B cell (primary cell): ENCODE measurements at regions not wholly inside any gene's neighbourhood (a gene's known extent, or its start where the extent isn't known, plus 50 kb on each side); places are given as distances from the start of the nearest gene placed in this dataset.

ENCODE experiments used
- ATAC-seq: fragments of 200-7000 bp; cut with Tn5 transposase; one replicate; pipeline ENCODE4 v1.10.0; 2021; ENCODE audit warnings: low read depth, mild to moderate bottlenecking, moderate number of reproducible peaks, moderate library complexity
- CTCF ChIA-PET: fragments of 350-600 bp; sonication (Branson Sonifier 250); formaldehyde crosslinking; loops from one replicate; lab custom pipeline; 2021; ENCODE audit warnings: antibody characterized with exemption, inconsistent platforms; lab: Charles Lee
- POLR2A ChIA-PET: fragments of 350-600 bp; sonication (Branson Sonifier 250); formaldehyde crosslinking; loops from one replicate; lab custom pipeline; 2021; ENCODE audit warnings: antibody characterized with exemption; lab: Charles Lee
- DNase-seq: peaks from one replicate; pipeline ENCODE4 v3.0.0; 2013
- H2AFZ ChIP-seq: 2 replicates; pipeline ENCODE4 v1.6.1; 2012; ENCODE audit warnings: mild to moderate bottlenecking, low read depth, low read length; ENCODE audit not compliant: insufficient read depth, poor library complexity, severe bottlenecking
- H3K27ac ChIP-seq, 2 donors: 1 replicate in 1 of 2; 2 replicates in 1 of 2; pipeline ENCODE4 v1.5.1; 2012 to 2013; ENCODE audit warnings: low read length in 2 of 2, mild to moderate bottlenecking in 2 of 2, moderate library complexity in 1 of 2
- H3K27me3 ChIP-seq, 4 experiments: fragments of 200-600 bp in 1 of 4; sonication (generic) in 1 of 4; replicated peaks in 1 of 4; 1 replicate in 2 of 4; 2 replicates in 2 of 4; pipeline versions ENCODE4 v1.6.1 to v1.7.0; 2013 to 2016; ENCODE audit warnings: low read length in 3 of 4, mild to moderate bottlenecking in 2 of 4, mixed read lengths in 1 of 4, moderate library complexity in 1 of 4; ENCODE audit not compliant: insufficient read depth in 4 of 4, control insufficient read depth in 3 of 4; ENCODE audit errors: control extremely low read depth in 1 of 4
- H3K36me3 ChIP-seq, 2 experiments: replicated peaks in 1 of 2; 1 replicate in 1 of 2; 2 replicates in 1 of 2; pipeline versions ENCODE4 v1.6.1 to v1.7.1; 2013; ENCODE audit warnings: low read length in 1 of 2; ENCODE audit not compliant: insufficient read depth in 2 of 2, control insufficient read depth in 1 of 2; ENCODE audit errors: control extremely low read depth in 1 of 2, extremely low read depth in 1 of 2
- H3K4me1 ChIP-seq, 2 donors: fragments of 200-600 bp in 1 of 2; sonication (generic) in 1 of 2; 1 replicate in 1 of 2; 2 replicates in 1 of 2; pipeline versions ENCODE4 v1.5.1 to v1.6.1; 2013 to 2017; ENCODE audit warnings: low read length in 2 of 2; ENCODE audit not compliant: control insufficient read depth in 2 of 2, insufficient read depth in 2 of 2
- H3K4me2 ChIP-seq: replicated peaks from 2 replicates; pipeline ENCODE3; 2012; ENCODE audit warnings: mild to moderate bottlenecking, low read depth, low read length; ENCODE audit not compliant: poor library complexity, severe bottlenecking
- H3K4me3 ChIP-seq, 5 experiments: fragments of 200-600 bp in 1 of 5; sonication (generic) in 1 of 5; 1 replicate in 3 of 5; 2 replicates in 2 of 5; pipeline versions ENCODE4 v1.5.1 to v1.7.0; 2011 to 2016; ENCODE audit warnings: low read length in 4 of 5, mild to moderate bottlenecking in 4 of 5, low read depth in 2 of 5, control low read depth in 1 of 5, moderate library complexity in 1 of 5; ENCODE audit not compliant: insufficient read depth in 1 of 5; ENCODE audit errors: control extremely low read depth in 1 of 5, extremely low read depth in 1 of 5
- H3K79me2 ChIP-seq: fragments of 200-600 bp; sonication (generic); one replicate; pipeline ENCODE4 v1.6.0; 2016; ENCODE audit warnings: low read length; ENCODE audit not compliant: control insufficient read depth, insufficient read depth
- H3K9ac ChIP-seq: fragments of 200-600 bp; sonication (generic); 2 replicates; pipeline ENCODE4 v1.6.1; 2017; ENCODE audit warnings: mild to moderate bottlenecking, low read length, moderate library complexity
- H3K9me3 ChIP-seq, 3 donors: one replicate each; pipeline versions ENCODE4 v1.6.1 to v1.7.1; 2013; ENCODE audit warnings: low read length in 2 of 3; ENCODE audit not compliant: control insufficient read depth in 2 of 3, insufficient read depth in 1 of 3; ENCODE audit errors: control extremely low read depth in 1 of 3
- H4K20me1 ChIP-seq: 2 replicates; pipeline ENCODE4 v1.6.0; 2012; ENCODE audit warnings: mild to moderate bottlenecking, low read length; ENCODE audit not compliant: insufficient read depth, control insufficient read depth, poor library complexity, severe bottlenecking
- H3K27ac Mint-ChIP-seq: one replicate; pipeline ENCODE4 v1.8.0; 2021; ENCODE audit warnings: mixed read lengths
- H3K27me3 Mint-ChIP-seq: one replicate; pipeline ENCODE4 v1.8.0; 2021; ENCODE audit warnings: mixed read lengths
- H3K4me1 Mint-ChIP-seq: one replicate; pipeline ENCODE4 v1.8.0; 2021; ENCODE audit warnings: mixed read lengths
- H3K4me3 Mint-ChIP-seq: one replicate; pipeline ENCODE4 v1.8.0; 2021; ENCODE audit warnings: mixed read lengths
- H3K9me3 Mint-ChIP-seq: one replicate; pipeline ENCODE4 v1.8.0; 2022; ENCODE audit warnings: mixed read lengths; ENCODE audit not compliant: insufficient read depth
- EZH2 ChIP-seq: IDR thresholded peaks from 2 replicates; pipeline ENCODE4 v1.6.1; 2012; ENCODE audit warnings: borderline replicate concordance, low read depth, mild to moderate bottlenecking, moderate library complexity, low read length; ENCODE audit not compliant: insufficient read depth, poor library complexity, severe bottlenecking
- WGBS: methylation state at CpG from one replicate; pipeline ENCODE4 v1.1.5; 2013; ENCODE audit warnings: missing lambda C conversion rate; ENCODE audit not compliant: insufficient coverage; 5-methylcytosine and 5-hydroxymethylcytosine counted together
- intact Hi-C: fragments of 100-400 bp; cut with micrococcal nuclease; formaldehyde crosslinking; loops from one replicate; pipeline ENCODE4 v1.10.0; 2022
- TF ChIP-seq, protein P1 (sequence below): fragments of 200-600 bp; IDR thresholded peaks from one replicate; pipeline ENCODE4 v1.8.0; 2022; ENCODE audit warnings: antibody characterized with exemption, mild to moderate bottlenecking

DNA sequence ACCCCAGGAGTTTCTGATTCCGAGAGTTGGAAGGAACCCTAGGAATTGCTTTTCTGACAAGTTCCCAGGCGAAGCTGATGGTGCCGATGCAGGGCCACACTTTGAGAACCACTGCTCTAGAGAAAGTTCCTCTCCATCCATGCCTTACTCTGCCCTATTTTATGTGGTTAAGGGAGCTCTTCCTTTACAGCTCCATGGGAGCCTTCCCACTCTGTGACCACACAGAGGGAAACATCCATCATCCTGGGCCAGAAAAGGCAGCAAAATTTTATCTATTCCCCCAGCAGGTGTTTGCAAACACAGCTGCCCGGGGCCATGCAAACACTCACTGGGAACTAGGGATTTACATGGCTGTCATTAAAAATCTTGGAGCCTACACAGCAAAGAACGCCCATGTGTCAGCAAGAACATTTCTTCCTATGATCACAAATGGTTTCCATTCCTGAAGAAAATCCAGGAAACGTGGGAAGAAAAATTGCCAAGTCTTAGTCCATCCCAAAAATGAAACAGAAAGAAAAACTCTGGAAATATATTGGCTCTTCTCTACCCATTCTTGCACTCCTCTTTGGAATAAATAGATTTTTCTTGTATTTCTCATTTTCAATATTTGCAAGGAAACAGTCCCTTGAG lies 252.7 kb downstream of the PMP22 start:
- Histone ChIP-seq H3K27me3 (no peaks in the 10 kb centered on the region), H3K36me3 (no peaks in the 10 kb centered on the region), H3K4me1 (no peaks in the 10 kb centered on the region), H3K79me2 (no peaks in the 10 kb centered on the region), H3K27ac (no peak overlapping the region), H3K9ac (no peak overlapping the region), H4K20me1 (no peaks in the 10 kb centered on the region), H2AFZ (no peak overlapping the region), H3K4me3 (no peak overlapping the region), H3K9me3 (peaks cover 0 to 3% (median 0%) of the 10 kb centered on the region in 3 donors), H3K4me2 (no peak overlapping the region)
- no peaks in the 10 kb centered on the region for H3K4me1 Mint-ChIP-seq
- DNase-seq, result no peak
- ChIA-PET POLR2A (no interaction called here), CTCF (no interaction called here)
- 62% methylated on average over 4 of the region's 6 CpGs for WGBS
- TF ChIP-seq, protein P1, sequence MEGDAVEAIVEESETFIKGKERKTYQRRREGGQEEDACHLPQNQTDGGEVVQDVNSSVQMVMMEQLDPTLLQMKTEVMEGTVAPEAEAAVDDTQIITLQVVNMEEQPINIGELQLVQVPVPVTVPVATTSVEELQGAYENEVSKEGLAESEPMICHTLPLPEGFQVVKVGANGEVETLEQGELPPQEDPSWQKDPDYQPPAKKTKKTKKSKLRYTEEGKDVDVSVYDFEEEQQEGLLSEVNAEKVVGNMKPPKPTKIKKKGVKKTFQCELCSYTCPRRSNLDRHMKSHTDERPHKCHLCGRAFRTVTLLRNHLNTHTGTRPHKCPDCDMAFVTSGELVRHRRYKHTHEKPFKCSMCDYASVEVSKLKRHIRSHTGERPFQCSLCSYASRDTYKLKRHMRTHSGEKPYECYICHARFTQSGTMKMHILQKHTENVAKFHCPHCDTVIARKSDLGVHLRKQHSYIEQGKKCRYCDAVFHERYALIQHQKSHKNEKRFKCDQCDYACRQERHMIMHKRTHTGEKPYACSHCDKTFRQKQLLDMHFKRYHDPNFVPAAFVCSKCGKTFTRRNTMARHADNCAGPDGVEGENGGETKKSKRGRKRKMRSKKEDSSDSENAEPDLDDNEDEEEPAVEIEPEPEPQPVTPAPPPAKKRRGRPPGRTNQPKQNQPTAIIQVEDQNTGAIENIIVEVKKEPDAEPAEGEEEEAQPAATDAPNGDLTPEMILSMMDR, result no peak
- H3K27ac Mint-ChIP-seq, result no peak overlapping the region
- H3K4me3 Mint-ChIP-seq, result no peak overlapping the region
- no peaks in the 10 kb centered on the region for H3K9me3 Mint-ChIP-seq
- no peak for ATAC-seq
- intact Hi-C loops, result no loop called here
- peaks cover 3% of the 10 kb centered on the region for H3K27me3 Mint-ChIP-seq

DNA sequence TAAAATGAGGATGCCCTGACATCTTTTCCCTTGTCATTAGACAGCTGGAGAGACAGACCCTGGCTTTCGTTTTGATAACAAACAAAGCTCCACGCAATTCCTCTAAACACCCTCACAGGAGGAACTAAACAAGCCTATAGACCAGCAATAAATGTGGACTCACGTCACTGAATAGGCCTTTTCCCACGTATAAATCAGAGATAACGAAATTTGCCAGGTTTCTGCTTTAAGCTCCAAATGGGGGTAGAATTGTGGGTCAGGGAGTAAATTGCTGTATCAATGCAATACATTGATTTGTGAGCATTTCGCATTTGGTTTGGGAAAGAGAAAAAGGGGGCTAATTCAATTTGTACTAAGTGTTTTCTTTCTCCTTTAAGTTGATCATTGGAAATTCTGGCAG lies 256.0 kb downstream of the PMP22 start:
- ATAC-seq, result no peak
- no peaks in the 10 kb centered on the region for H3K4me1 ChIP-seq
- H2AFZ ChIP-seq, result no peak overlapping the region
- H3K27me3 ChIP-seq, result no peaks in the 10 kb centered on the region
- Mint-ChIP-seq H3K9me3 (no peaks in the 10 kb centered on the region), H3K27ac (no peak overlapping the region), H3K4me1 (no peaks in the 10 kb centered on the region), H3K27me3 (peaks cover 3% of the 10 kb centered on the region), H3K4me3 (no peak overlapping the region)
- peaks cover 0 to 3% (median 0%) of the 10 kb centered on the region in 3 donors for H3K9me3 ChIP-seq
- WGBS, result 58% methylated on average over 4 of the region's 6 CpGs
- no peak overlapping the region for H3K4me3 ChIP-seq
- POLR2A ChIA-PET, result no interaction called here
- intact Hi-C loops, result no loop called here
- no peaks in the 10 kb centered on the region for H4K20me1 ChIP-seq
- no peak for TF ChIP-seq EZH2
- TF ChIP-seq, protein P1, result no peak
- no peak overlapping the region for H3K4me2 ChIP-seq
- H3K79me2 ChIP-seq, result no peaks in the 10 kb centered on the region
- CTCF ChIA-PET, result no interaction called here
- no peaks in the 10 kb centered on the region for H3K36me3 ChIP-seq
- no peak overlapping the region for H3K27ac ChIP-seq
- no peak for DNase-seq
- H3K9ac ChIP-seq, result no peak overlapping the region
